ENCODE measurements at regions not wholly inside any gene's neighbourhood (a gene's known extent, or its start where the extent isn't known, plus 50 kb on each side); places are given as distances from the start of the nearest gene placed in this dataset.

GRCh38 chr12:5248999-5249526 lies 182.8 kb upstream of the NTF3 start:
- Histone ChIP-seq H3K27me3 (ENCODE audit: control insufficient read depth, insufficient read depth, low read length) (no peaks in the 10 kb centered on the region), H3K9me3 (ENCODE audit: control insufficient read depth, insufficient read depth, low read length) (no peaks in the 10 kb centered on the region), H3K4me1 (ENCODE audit: control insufficient read depth, insufficient read depth, low read length) (peaks cover 5% of the 10 kb centered on the region), H3K27ac (ENCODE audit: low read depth, low read length) (no peak overlapping the region), H3K4me3 (ENCODE audit: low read depth, low read length) (no peak overlapping the region), H3K36me3 (ENCODE audit: control insufficient read depth, insufficient read depth, low read length) (no peaks in the 10 kb centered on the region)
- peak in 1 of 6 donors; percentile 79 for DNase-seq (ENCODE audit: low read depth in 4 of 6, low spot score in 6 of 6)
- no CpG with 5 or more reads among the region's 8 CpGs for WGBS (ENCODE audit: insufficient coverage)

DNA sequence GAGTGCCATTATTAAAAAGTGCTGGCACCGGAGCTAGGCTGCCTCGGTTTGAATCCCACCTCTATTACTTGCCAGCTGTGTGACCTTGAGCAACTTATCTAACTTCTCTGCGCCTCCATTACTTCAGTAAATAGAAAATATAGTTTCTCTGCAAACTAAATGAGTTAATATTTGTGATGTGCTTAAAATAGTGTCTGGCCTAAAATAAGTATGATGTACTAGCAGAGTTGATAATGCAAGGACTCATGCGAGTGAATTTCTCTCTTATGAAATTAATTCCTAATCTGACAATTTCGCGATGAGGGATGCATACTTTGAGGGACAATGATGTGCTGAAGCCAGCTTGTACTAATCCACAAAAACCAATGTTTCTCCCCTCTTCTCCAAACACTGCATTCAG lies 180.8 kb upstream of the NTF3 start:
- Histone ChIP-seq H3K27me3 (ENCODE audit: control insufficient read depth, insufficient read depth, low read length) (no peaks in the 10 kb centered on the region), H3K27ac (ENCODE audit: low read depth, low read length) (no peak overlapping the region), H3K9me3 (ENCODE audit: control insufficient read depth, insufficient read depth, low read length) (no peaks in the 10 kb centered on the region), H3K4me3 (ENCODE audit: low read depth, low read length) (no peak overlapping the region), H3K4me1 (ENCODE audit: control insufficient read depth, insufficient read depth, low read length) (no peaks in the 10 kb centered on the region), H3K36me3 (ENCODE audit: control insufficient read depth, insufficient read depth, low read length) (no peaks in the 10 kb centered on the region)
- no peak for DNase-seq (ENCODE audit: low read depth in 4 of 6, low spot score in 6 of 6)
- no CpG with 5 or more reads among the region's 6 CpGs for WGBS (ENCODE audit: insufficient coverage)

GRCh38 chr12:5251786-5252185 lies 180.1 kb upstream of the NTF3 start:
- Histone ChIP-seq H3K4me1 (ENCODE audit: control insufficient read depth, insufficient read depth, low read length) (no peaks in the 10 kb centered on the region), H3K27ac (ENCODE audit: low read depth, low read length) (no peak overlapping the region), H3K27me3 (ENCODE audit: control insufficient read depth, insufficient read depth, low read length) (no peaks in the 10 kb centered on the region), H3K9me3 (ENCODE audit: control insufficient read depth, insufficient read depth, low read length) (no peaks in the 10 kb centered on the region), H3K4me3 (ENCODE audit: low read depth, low read length) (no peak overlapping the region), H3K36me3 (ENCODE audit: control insufficient read depth, insufficient read depth, low read length) (no peaks in the 10 kb centered on the region)
- WGBS (ENCODE audit: insufficient coverage) = 40% methylated on average over 2 of the region's 6 CpGs
- no peak for DNase-seq (ENCODE audit: low read depth in 4 of 6, low spot score in 6 of 6)

GRCh38 chr12:5254703-5255102 lies 177.2 kb upstream of the NTF3 start:
- Histone ChIP-seq H3K4me3 (ENCODE audit: low read depth, low read length) (no peak overlapping the region), H3K27ac (ENCODE audit: low read depth, low read length) (no peak overlapping the region), H3K9me3 (ENCODE audit: control insufficient read depth, insufficient read depth, low read length) (no peaks in the 10 kb centered on the region), H3K27me3 (ENCODE audit: control insufficient read depth, insufficient read depth, low read length) (no peaks in the 10 kb centered on the region), H3K36me3 (ENCODE audit: control insufficient read depth, insufficient read depth, low read length) (no peaks in the 10 kb centered on the region), H3K4me1 (ENCODE audit: control insufficient read depth, insufficient read depth, low read length) (no peaks in the 10 kb centered on the region)
- 60% methylated on average over 1 of the region's 4 CpGs for WGBS (ENCODE audit: insufficient coverage)
- peak in 1 of 6 donors; percentile 41 for DNase-seq (ENCODE audit: low read depth in 4 of 6, low spot score in 6 of 6)

GRCh38 chr12:5257763-5258495 lies 174.0 kb upstream of the NTF3 start:
- H3K36me3 ChIP-seq (ENCODE audit: control insufficient read depth, insufficient read depth, low read length) = no peaks in the 10 kb centered on the region
- DNase-seq (ENCODE audit: low read depth in 4 of 6, low spot score in 6 of 6) = no peak
- WGBS (ENCODE audit: insufficient coverage) = 94% methylated on average over 2 of the region's 2 CpGs
- H3K27ac ChIP-seq (ENCODE audit: low read depth, low read length) = no peak overlapping the region
- no peak overlapping the region for H3K4me3 ChIP-seq (ENCODE audit: low read depth, low read length)
- no peaks in the 10 kb centered on the region for H3K27me3 ChIP-seq (ENCODE audit: control insufficient read depth, insufficient read depth, low read length)
- H3K9me3 ChIP-seq (ENCODE audit: control insufficient read depth, insufficient read depth, low read length) = no peaks in the 10 kb centered on the region
- H3K4me1 ChIP-seq (ENCODE audit: control insufficient read depth, insufficient read depth, low read length) = no peaks in the 10 kb centered on the region

- Histone ChIP-seq H3K4me3 (ENCODE audit: low read depth, low read length) (no peak overlapping the region), H3K9me3 (ENCODE audit: control insufficient read depth, insufficient read depth, low read length) (no peaks in the 10 kb centered on the region), H3K4me1 (ENCODE audit: control insufficient read depth, insufficient read depth, low read length) (no peaks in the 10 kb centered on the region), H3K27ac (ENCODE audit: low read depth, low read length) (no peak overlapping the region), H3K36me3 (ENCODE audit: control insufficient read depth, insufficient read depth, low read length) (no peaks in the 10 kb centered on the region), H3K27me3 (ENCODE audit: control insufficient read depth, insufficient read depth, low read length) (no peaks in the 10 kb centered on the region)
- DNase-seq (ENCODE audit: low read depth in 4 of 6, low spot score in 6 of 6) = no peak
- 57% methylated on average over 3 of the region's 3 CpGs for WGBS (ENCODE audit: insufficient coverage)
Measured at GRCh38 chr12:5258498-5258897, 173.4 kb upstream of the NTF3 start.

GRCh38 chr12:5258926-5259325 lies 173.0 kb upstream of the NTF3 start:
- H3K27ac ChIP-seq (ENCODE audit: low read depth, low read length) = no peak overlapping the region
- WGBS (ENCODE audit: insufficient coverage) = 54% methylated on average over 6 of the region's 6 CpGs
- no peaks in the 10 kb centered on the region for H3K27me3 ChIP-seq (ENCODE audit: control insufficient read depth, insufficient read depth, low read length)
- H3K4me3 ChIP-seq (ENCODE audit: low read depth, low read length) = no peak overlapping the region
- no peaks in the 10 kb centered on the region for H3K9me3 ChIP-seq (ENCODE audit: control insufficient read depth, insufficient read depth, low read length)
- no peaks in the 10 kb centered on the region for H3K4me1 ChIP-seq (ENCODE audit: control insufficient read depth, insufficient read depth, low read length)
- no peak for DNase-seq (ENCODE audit: low read depth in 4 of 6, low spot score in 6 of 6)
- H3K36me3 ChIP-seq (ENCODE audit: control insufficient read depth, insufficient read depth, low read length) = no peaks in the 10 kb centered on the region

- DNase-seq (ENCODE audit: low read depth in 4 of 6, low spot score in 6 of 6) = no peak
- Histone ChIP-seq H3K27me3 (ENCODE audit: control insufficient read depth, insufficient read depth, low read length) (no peaks in the 10 kb centered on the region), H3K4me1 (ENCODE audit: control insufficient read depth, insufficient read depth, low read length) (no peaks in the 10 kb centered on the region), H3K4me3 (ENCODE audit: low read depth, low read length) (no peak overlapping the region), H3K9me3 (ENCODE audit: control insufficient read depth, insufficient read depth, low read length) (no peaks in the 10 kb centered on the region), H3K36me3 (ENCODE audit: control insufficient read depth, insufficient read depth, low read length) (no peaks in the 10 kb centered on the region), H3K27ac (ENCODE audit: low read depth, low read length) (no peak overlapping the region)
- WGBS (ENCODE audit: insufficient coverage) = 38% methylated on average over 2 of the region's 4 CpGs
Measured at GRCh38 chr12:5259523-5259922, 172.4 kb upstream of the NTF3 start.

- Histone ChIP-seq H3K27me3 (ENCODE audit: control insufficient read depth, insufficient read depth, low read length) (no peaks in the 10 kb centered on the region), H3K9me3 (ENCODE audit: control insufficient read depth, insufficient read depth, low read length) (no peaks in the 10 kb centered on the region), H3K27ac (ENCODE audit: low read depth, low read length) (no peak overlapping the region), H3K4me1 (ENCODE audit: control insufficient read depth, insufficient read depth, low read length) (no peaks in the 10 kb centered on the region), H3K36me3 (ENCODE audit: control insufficient read depth, insufficient read depth, low read length) (no peaks in the 10 kb centered on the region), H3K4me3 (ENCODE audit: low read depth, low read length) (no peak overlapping the region)
- WGBS (ENCODE audit: insufficient coverage) = no CpG with 5 or more reads among the region's 3 CpGs
- no peak for DNase-seq (ENCODE audit: low read depth in 4 of 6, low spot score in 6 of 6)
Measured at GRCh38 chr12:5260086-5260485, 171.8 kb upstream of the NTF3 start.

DNA sequence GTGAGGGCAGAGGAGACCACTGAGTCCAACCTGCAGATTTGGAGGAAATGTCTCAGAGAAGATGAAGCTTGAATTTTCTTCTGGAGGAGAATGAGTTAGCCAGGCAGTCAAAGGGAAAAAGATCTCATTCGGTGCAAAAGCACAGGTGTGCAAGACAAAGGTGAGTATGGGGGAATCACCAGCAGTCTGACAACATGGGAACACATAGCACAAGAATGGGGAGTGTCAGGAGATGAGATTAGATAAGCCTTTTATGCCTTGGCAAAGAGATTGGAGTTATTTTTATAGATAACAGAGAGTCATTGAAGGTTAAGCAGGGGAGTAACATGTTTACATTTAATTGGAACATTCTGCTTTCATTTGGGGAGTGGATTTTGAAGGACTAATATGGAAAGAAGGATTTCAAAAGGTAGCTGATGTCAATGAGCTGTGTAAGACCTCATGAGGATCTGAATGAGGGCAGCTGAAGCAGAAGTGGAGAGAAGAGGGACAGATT lies 171.3 kb upstream of the NTF3 start:
- WGBS (ENCODE audit: insufficient coverage) = 79% methylated on average over 1 of the region's 1 CpG
- Histone ChIP-seq H3K27ac (ENCODE audit: low read depth, low read length) (no peak overlapping the region), H3K4me1 (ENCODE audit: control insufficient read depth, insufficient read depth, low read length) (no peaks in the 10 kb centered on the region), H3K4me3 (ENCODE audit: low read depth, low read length) (no peak overlapping the region), H3K9me3 (ENCODE audit: control insufficient read depth, insufficient read depth, low read length) (no peaks in the 10 kb centered on the region), H3K27me3 (ENCODE audit: control insufficient read depth, insufficient read depth, low read length) (no peaks in the 10 kb centered on the region), H3K36me3 (ENCODE audit: control insufficient read depth, insufficient read depth, low read length) (no peaks in the 10 kb centered on the region)
- no peak for DNase-seq (ENCODE audit: low read depth in 4 of 6, low spot score in 6 of 6)
